H1 (cell line): ENCODE measurements at regions not wholly inside any gene's neighbourhood (a gene's known extent, or its start where the extent isn't known, plus 50 kb on each side); places are given as distances from the start of the nearest gene placed in this dataset.

Source experiments
- CTCF ChIA-PET: fragments of 300-600 bp; sonication (Branson Sonifier 250); formaldehyde crosslinking; loops from one replicate; lab custom pipeline; 2021; ENCODE audit not compliant: partially characterized antibody; lab: Charles Lee
- POLR2A ChIA-PET: fragments of 300-600 bp; sonication (Branson Sonifier 250); formaldehyde crosslinking; loops from one replicate; lab custom pipeline; 2021; ENCODE audit warnings: inconsistent platforms; ENCODE audit not compliant: partially characterized antibody; lab: Charles Lee
- DNase-seq, 2 experiments: peaks; one replicate each; pipeline versions ENCODE4 v3.0.0 to v3.0.0-alpha.2; 2010 to 2022; ENCODE audit warnings: low spot score in 2 of 2, low read depth in 1 of 2, mixed read lengths in 1 of 2
- FAIRE-seq: peaks from 2 replicates; lab custom pipeline; 2011; peaks lifted over from hg19 to GRCh38; lab: Jason Lieb, UNC
- H2AFZ ChIP-seq: 2 replicates; pipeline ENCODE4 v1.8.1; 2012; ENCODE audit warnings: low read length, inconsistent platforms
- H2AK5ac ChIP-seq: 2 replicates; pipeline ENCODE4 v1.6.1; 2013; ENCODE audit warnings: low read depth, low read length
- H2BK120ac ChIP-seq: replicated peaks from 2 replicates; pipeline ENCODE3; 2013; ENCODE audit warnings: low read depth, low read length, inconsistent platforms
- H2BK12ac ChIP-seq: 2 replicates; pipeline ENCODE4 v1.6.1; 2013; ENCODE audit warnings: low read depth, low read length
- H2BK15ac ChIP-seq: 2 replicates; pipeline ENCODE4 v1.6.1; 2013; ENCODE audit warnings: low read length
- H2BK20ac ChIP-seq: 2 replicates; pipeline ENCODE4 v1.6.1; 2013; ENCODE audit warnings: low read length
- H2BK5ac ChIP-seq: 2 replicates; pipeline ENCODE4 v1.6.1; 2013; ENCODE audit warnings: low read depth, low read length
- H3K14ac ChIP-seq: 2 replicates; pipeline ENCODE4 v1.6.1; 2013; ENCODE audit warnings: inconsistent platforms; ENCODE audit not compliant: insufficient read length
- H3K18ac ChIP-seq: 2 replicates; pipeline ENCODE4 v1.6.1; 2013; ENCODE audit warnings: low read length; ENCODE audit errors: extremely low read depth
- H3K23ac ChIP-seq: 2 replicates; pipeline ENCODE4 v1.6.1; 2013; ENCODE audit warnings: inconsistent platforms; ENCODE audit not compliant: insufficient read length
- H3K23me2 ChIP-seq: 2 replicates; pipeline ENCODE4 v1.6.1; 2013; ENCODE audit warnings: low read depth, low read length
- H3K27ac ChIP-seq: 2 replicates; pipeline ENCODE4 v1.6.1; 2011; ENCODE audit warnings: low read depth, low read length, inconsistent platforms
- H3K27me3 ChIP-seq, 4 experiments: replicated peaks in 1 of 4; 1 replicate in 1 of 4; 2 replicates in 3 of 4; pipeline versions ENCODE4 v1.6.1 to v1.8.1; 2011 to 2013; ENCODE audit warnings: low read length in 3 of 4, mild to moderate bottlenecking in 3 of 4, inconsistent platforms in 2 of 4, mixed read lengths in 2 of 4, moderate library complexity in 1 of 4; ENCODE audit not compliant: control insufficient read depth in 3 of 4, insufficient read depth in 3 of 4; ENCODE audit errors: extremely low read depth in 1 of 4
- H3K36me3 ChIP-seq, 4 experiments: 2 replicates each; pipeline versions ENCODE4 v1.6.1 to v1.8.1; 2011 to 2013; ENCODE audit warnings: mild to moderate bottlenecking in 4 of 4, low read length in 3 of 4, moderate library complexity in 2 of 4, control low read depth in 1 of 4, inconsistent platforms in 1 of 4; ENCODE audit not compliant: insufficient read depth in 4 of 4, control insufficient read depth in 2 of 4
- H3K4ac ChIP-seq: replicated peaks from 2 replicates; pipeline ENCODE3; 2013; ENCODE audit warnings: low read length, low read depth, mixed read lengths, inconsistent platforms; ENCODE audit not compliant: insufficient read length
- H3K4me1 ChIP-seq, 4 experiments: replicated peaks in 1 of 4; 1 replicate in 1 of 4; 2 replicates in 3 of 4; pipeline versions ENCODE4 v1.6.1 to v1.8.1; 2011 to 2013; ENCODE audit warnings: low read length in 3 of 4, inconsistent platforms in 2 of 4, mixed read lengths in 1 of 4; ENCODE audit not compliant: insufficient read depth in 4 of 4, control insufficient read depth in 3 of 4
- H3K4me2 ChIP-seq, 2 experiments: 2 replicates each; pipeline versions ENCODE4 v1.6.1 to v1.8.1; 2011 to 2013; ENCODE audit warnings: low read depth in 2 of 2, low read length in 2 of 2, control low read depth in 1 of 2, inconsistent platforms in 1 of 2, mild to moderate bottlenecking in 1 of 2; ENCODE audit not compliant: insufficient read depth in 1 of 2
- H3K4me3 ChIP-seq, 4 experiments: fragments of 200-600, 300-600 bp in 1 of 4; sonication (generic), shearing (Covaris generic), sonication (Bioruptor Twin) in 1 of 4; 2 replicates each; pipeline versions ENCODE4 v1.5.1 to v1.8.1; 2011 to 2016; ENCODE audit warnings: low read length in 4 of 4, low read depth in 3 of 4, control low read depth in 2 of 4, inconsistent platforms in 2 of 4, mild to moderate bottlenecking in 2 of 4, mixed read lengths in 1 of 4, moderate library complexity in 1 of 4; ENCODE audit not compliant: insufficient read depth in 2 of 4; ENCODE audit errors: extremely low read depth in 1 of 4
- H3K56ac ChIP-seq: replicated peaks from 2 replicates; pipeline ENCODE3; 2013; ENCODE audit warnings: low read depth, mild to moderate bottlenecking, mixed read lengths, low read length, inconsistent platforms; ENCODE audit not compliant: insufficient read length
- H3K79me1 ChIP-seq: 2 replicates; pipeline ENCODE4 v1.6.1; 2013; ENCODE audit warnings: low read depth, low read length, control low read depth
- H3K79me2 ChIP-seq, 2 experiments: 2 replicates each; pipeline versions ENCODE4 v1.6.1 to v1.8.1; 2012 to 2013; ENCODE audit warnings: low read length in 2 of 2, mild to moderate bottlenecking in 2 of 2, inconsistent platforms in 1 of 2; ENCODE audit not compliant: insufficient read depth in 2 of 2, control insufficient read depth in 1 of 2
- H3K9ac ChIP-seq, 4 experiments: replicated peaks in 1 of 4; 1 replicate in 1 of 4; 2 replicates in 3 of 4; pipeline versions ENCODE4 v1.6.1 to v1.8.1; 2011 to 2013; ENCODE audit warnings: low read depth in 3 of 4, low read length in 3 of 4, control low read depth in 2 of 4, mild to moderate bottlenecking in 2 of 4, moderate library complexity in 2 of 4, inconsistent platforms in 1 of 4; ENCODE audit errors: extremely low read depth in 1 of 4
- H3K9me3 ChIP-seq, 2 experiments: 2 replicates each; pipeline versions ENCODE4 v1.6.1 to v1.8.1; 2012 to 2013; ENCODE audit warnings: mild to moderate bottlenecking in 2 of 2, moderate library complexity in 2 of 2, control low read depth in 1 of 2, inconsistent platforms in 1 of 2, low read depth in 1 of 2, low read length in 1 of 2, mixed read lengths in 1 of 2; ENCODE audit not compliant: insufficient read depth in 2 of 2
- H4K20me1 ChIP-seq, 2 experiments: replicated peaks in 1 of 2; 2 replicates each; pipeline versions ENCODE3 to v1.8.1; 2011 to 2013; ENCODE audit warnings: inconsistent platforms in 2 of 2, low read length in 2 of 2, mild to moderate bottlenecking in 1 of 2; ENCODE audit not compliant: insufficient read depth in 2 of 2, control insufficient read depth in 1 of 2
- H4K5ac ChIP-seq: 2 replicates; pipeline ENCODE4 v1.6.1; 2013; ENCODE audit warnings: low read length, low read depth, mixed read lengths, inconsistent platforms; ENCODE audit not compliant: insufficient read length
- H4K8ac ChIP-seq: 2 replicates; pipeline ENCODE4 v1.8.0; 2013; ENCODE audit warnings: mild to moderate bottlenecking, moderate library complexity, low read length, inconsistent platforms; ENCODE audit not compliant: insufficient read depth; ENCODE audit errors: extremely low read depth
- H4K91ac ChIP-seq: replicated peaks from 2 replicates; pipeline ENCODE3; 2013; ENCODE audit warnings: low read length, mixed read lengths, inconsistent platforms; ENCODE audit not compliant: insufficient read length
- CBX5 ChIP-seq: fragments of 300-800, 300-1000 bp; sonication (generic); IDR thresholded peaks from 2 replicates; pipeline ENCODE4 v1.7.1; 2016; ENCODE audit warnings: antibody characterized with exemption, low read length, low read depth
- EGR1 ChIP-seq: IDR thresholded peaks from 2 replicates; pipeline ENCODE4 v1.6.1; 2011; ENCODE audit warnings: low read depth, low read length, borderline replicate concordance
- KDM1A ChIP-seq: fragments of 200-600, 300-600 bp; sonication (generic); IDR thresholded peaks from 2 replicates; pipeline ENCODE4 v1.7.1; 2016; ENCODE audit warnings: mild to moderate bottlenecking, low read length, borderline replicate concordance
- NANOG ChIP-seq: IDR thresholded peaks from 2 replicates; pipeline ENCODE4 v1.6.1; 2011; ENCODE audit warnings: low read length, low read depth, mild to moderate bottlenecking, inconsistent platforms; ENCODE audit not compliant: insufficient read depth, poor library complexity, severe bottlenecking
- NRF1 ChIP-seq: IDR thresholded peaks from 2 replicates; pipeline ENCODE4 v1.6.1; 2011; ENCODE audit warnings: mild to moderate bottlenecking, low read depth, low read length, improper control_type of control experiment
- POLR2AphosphoS5 ChIP-seq: IDR thresholded peaks from 2 replicates; pipeline ENCODE4 v1.6.1; 2011; ENCODE audit warnings: low read depth, low read length
- TCF12 ChIP-seq: IDR thresholded peaks from 2 replicates; pipeline ENCODE4 v1.6.1; 2011; ENCODE audit warnings: low read depth, mild to moderate bottlenecking, low read length
- TEAD4 ChIP-seq: IDR thresholded peaks from 2 replicates; pipeline ENCODE4 v1.6.1; 2012; ENCODE audit warnings: low read depth, low read length, inconsistent platforms, mixed read lengths
- YY1 ChIP-seq: IDR thresholded peaks from 2 replicates; pipeline ENCODE4 v1.6.1; 2011; ENCODE audit warnings: low read depth, mild to moderate bottlenecking, low read length
- ZNF274 ChIP-seq: IDR thresholded peaks from 2 replicates; pipeline ENCODE4 v1.7.0; 2012; ENCODE audit warnings: low read length, borderline replicate concordance; ENCODE audit errors: extremely low read depth
- WGBS, 2 experiments: shearing (Covaris generic) in 1 of 2; methylation state at CpG; one replicate each; pipeline versions ENCODE4 v1.1.6 to v1.1.7; 2013 to 2015; ENCODE audit warnings: low lambda C conversion rate in 2 of 2, mixed read lengths in 2 of 2, inconsistent platforms in 1 of 2, low coverage in 1 of 2, missing lambda C conversion rate in 1 of 2; ENCODE audit not compliant: insufficient replicate concordance in 2 of 2, insufficient coverage in 1 of 2, insufficient read length in 1 of 2; ENCODE audit errors: extremely low coverage in 1 of 2, missing lambda C conversion rate in 1 of 2; 5-methylcytosine and 5-hydroxymethylcytosine counted together

DNA sequence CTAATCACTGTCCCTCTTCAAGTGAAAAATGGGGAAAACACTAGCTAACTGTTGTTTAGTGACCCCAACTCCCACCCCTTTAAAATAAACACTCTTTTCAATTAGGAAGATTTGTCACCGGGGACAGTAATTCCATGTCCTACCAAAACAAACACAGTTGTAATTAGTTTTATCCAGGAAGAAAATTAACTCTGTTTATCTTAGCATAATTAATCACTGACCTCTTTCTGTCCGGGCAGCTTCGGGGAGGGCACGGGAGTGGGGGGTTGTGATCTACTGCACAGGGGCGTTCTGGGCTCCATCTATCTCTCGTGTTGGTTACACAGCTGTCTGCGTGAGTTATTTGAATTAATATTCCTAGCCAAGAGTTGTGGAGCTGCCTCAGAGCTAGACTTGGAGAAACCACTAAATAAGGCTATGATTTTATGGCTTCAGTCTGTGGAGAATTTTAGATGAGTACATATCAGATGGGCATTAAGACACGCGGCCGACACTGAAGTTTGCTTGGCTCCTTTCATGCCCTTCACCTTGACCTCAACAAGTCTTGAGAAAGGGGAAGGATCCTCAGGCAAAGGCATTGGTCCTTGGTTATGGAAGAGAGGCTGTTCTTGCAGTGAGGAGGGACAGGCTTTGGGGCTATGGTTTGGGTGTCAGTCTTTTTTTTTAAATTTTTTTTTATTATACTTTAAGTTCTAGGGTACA is 102.0 kb upstream of the TRABD2B start:
- H3K4ac ChIP-seq, result no peak overlapping the region
- no peak overlapping the region for H3K23ac ChIP-seq
- no peak overlapping the region for H3K18ac ChIP-seq
- no peak overlapping the region for H2AK5ac ChIP-seq
- no peak overlapping the region for H3K4me3 ChIP-seq
- no peak overlapping the region for H3K9ac ChIP-seq
- H4K8ac ChIP-seq, result no peak overlapping the region
- H3K56ac ChIP-seq, result no peak overlapping the region
- 89% methylated on average over 10 of the region's 10 CpGs; no CpG with 5 or more reads in 1 of the 2 experiments for WGBS, 2 experiments
- no peak overlapping the region for H2BK5ac ChIP-seq
- H2BK12ac ChIP-seq, result no peak overlapping the region
- 0 out of 4 replicates have a peak, but pooled peaks cover 0 to 2% of the 10 kb centered on the region in 2 experiments for H3K9me3 ChIP-seq
- H3K23me2 ChIP-seq, result peaks cover 2% of the 10 kb centered on the region; the same call in 1 of the 2 replicates
- no peaks in the 10 kb centered on the region for H3K4me1 ChIP-seq
- H3K79me1 ChIP-seq, result no peaks in the 10 kb centered on the region
- no peaks in the 10 kb centered on the region for H3K79me2 ChIP-seq
- ChIA-PET CTCF (interaction anchor here (0.7 to 1.1 kb wide), 4 partner anchors 38 to 658 kb away, joined by 3 read pairs; no protein-coding TSS in a partner anchor), POLR2A (no interaction called here)
- DNase-seq (no peak), FAIRE-seq (no peak)
- H3K27me3 ChIP-seq, result peaks cover 0 to under 1% (median under 1%) of the 10 kb centered on the region in 4 experiments; a peak in 1 of 7 replicates
- no peak overlapping the region for H4K91ac ChIP-seq
- no peak overlapping the region for H3K4me2 ChIP-seq
- no peak overlapping the region for H2BK20ac ChIP-seq
- H2BK120ac ChIP-seq, result no peak overlapping the region
- no peak overlapping the region for H4K5ac ChIP-seq
- H2BK15ac ChIP-seq, result no peak overlapping the region
- H4K20me1 ChIP-seq, result peaks cover 0 to 1% of the 10 kb centered on the region in 2 experiments
- H3K27ac ChIP-seq, result no peak overlapping the region
- H3K36me3 ChIP-seq, result no peaks in the 10 kb centered on the region
- H2AFZ ChIP-seq, result no peak overlapping the region
- no peak for TF ChIP-seq NRF1
- no peak for TF ChIP-seq EGR1
- no peak for TF ChIP-seq NANOG
- no peak for TF ChIP-seq TCF12
- no peak for TF ChIP-seq KDM1A
- TF ChIP-seq YY1, result no peak
- TF ChIP-seq TEAD4, result no peak
- no peak for TF ChIP-seq CBX5
- no peak for TF ChIP-seq ZNF274
- TF ChIP-seq POLR2AphosphoS5, result no peak
- no peak overlapping the region for H3K14ac ChIP-seq
